HG02798 (cell line): ENCODE measurements at regions not wholly inside any gene's neighbourhood (a gene's known extent, or its start where the extent isn't known, plus 50 kb on each side); places are given as distances from the start of the nearest gene placed in this dataset.

Experiments
- ATAC-seq: cut with Tn5 transposase; IDR thresholded peaks from one replicate; pipeline ENCODE4 v1.9.1; 2021; ENCODE audit warnings: mild to moderate bottlenecking; ENCODE audit not compliant: unreplicated experiment, poor library complexity

GRCh38 chr15:46177219-46177618 lies 542.4 kb downstream of the SQOR start:
- no peak for ATAC-seq

DNA sequence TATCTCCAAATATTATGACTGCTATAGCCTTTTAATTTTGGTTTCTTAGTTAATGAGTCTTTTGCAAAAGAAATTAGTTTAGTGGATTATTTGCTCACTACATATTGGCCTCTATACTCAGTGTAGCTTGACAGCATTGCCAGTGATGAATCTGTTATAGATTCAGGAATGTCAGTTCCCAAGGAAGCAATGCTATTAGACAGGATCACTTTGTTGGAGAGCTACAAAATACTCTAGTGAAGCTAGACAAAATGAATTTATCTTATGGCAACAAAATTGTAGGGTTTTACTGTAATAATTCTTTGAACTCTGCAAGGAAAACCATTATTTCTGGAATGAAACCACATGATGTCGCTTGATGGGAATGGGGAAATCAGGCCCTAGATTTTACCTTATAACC lies 543.3 kb downstream of the SQOR start:
- no peak for ATAC-seq

- ATAC-seq, result no peak
Observed at GRCh38 chr15:46207341-46207740, 572.5 kb downstream of the SQOR start.

- ATAC-seq, result no peak
Observed at GRCh38 chr15:46213551-46213950, 578.7 kb downstream of the SQOR start.

GRCh38 chr15:46222826-46223225 lies 588.0 kb downstream of the SQOR start:
- ATAC-seq, result no peak

DNA sequence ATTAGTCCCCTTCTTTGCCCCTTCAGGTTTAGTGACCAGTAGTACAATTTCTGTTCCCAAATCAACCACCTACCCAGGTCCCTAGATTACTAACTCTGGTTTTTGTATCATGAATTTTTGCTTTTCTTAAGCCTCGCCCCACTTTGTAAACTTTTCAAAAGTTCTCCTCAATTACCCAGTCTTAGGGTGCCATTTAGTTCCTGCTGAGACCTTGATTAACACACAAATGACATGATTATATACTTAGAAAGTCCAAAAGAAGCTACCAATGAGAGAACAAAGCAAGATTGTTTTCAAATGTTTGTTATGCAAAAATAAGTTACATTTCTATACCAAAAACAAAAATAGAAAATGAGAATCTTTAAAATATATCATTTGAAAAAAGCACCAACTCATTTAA lies 594.4 kb downstream of the SQOR start:
- no peak for ATAC-seq

- ATAC-seq, result no peak
Observed at GRCh38 chr15:46231786-46232185, 597.0 kb downstream of the SQOR start.

- no peak for ATAC-seq
Observed at GRCh38 chr15:46232471-46232870, 597.6 kb downstream of the SQOR start.

DNA sequence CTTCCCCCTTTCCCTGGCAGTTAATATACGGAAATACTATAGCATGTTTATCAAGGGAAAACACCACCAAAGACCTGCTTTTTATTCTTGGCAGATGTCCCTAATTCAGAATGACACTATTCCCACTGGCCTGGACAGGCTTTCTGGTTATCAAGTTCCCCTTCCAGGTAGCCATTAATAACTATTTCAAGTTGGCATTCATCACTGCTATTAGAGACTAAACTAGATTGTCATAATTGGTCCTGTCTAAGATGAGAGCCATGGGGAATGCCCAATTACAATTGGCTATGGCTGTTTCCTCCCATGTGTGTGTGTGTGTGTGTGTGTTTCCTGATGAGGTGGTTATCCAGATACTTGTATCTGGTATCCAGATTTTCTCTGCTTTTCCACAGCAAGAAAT lies 608.1 kb downstream of the SQOR start:
- no peak for ATAC-seq

DNA sequence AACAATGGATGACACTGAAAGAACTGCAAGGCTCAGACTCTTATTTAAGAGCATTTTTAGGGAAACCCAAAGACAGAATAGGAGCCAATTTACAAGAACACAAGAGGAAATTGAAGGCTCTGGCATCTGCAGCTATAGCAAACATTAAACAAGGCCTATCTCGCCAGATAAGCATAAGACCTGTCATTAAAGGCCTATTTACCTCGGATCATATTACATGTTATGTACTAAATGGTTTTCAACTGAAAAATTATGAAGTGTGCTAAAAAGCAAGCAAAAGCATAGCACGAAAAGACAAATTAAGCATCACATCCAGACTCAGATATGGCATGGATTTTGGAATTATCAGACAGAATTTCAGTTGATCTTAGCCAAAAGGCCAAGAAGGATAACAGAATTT lies 617.1 kb downstream of the SQOR start:
- ATAC-seq, result no peak

- no peak for ATAC-seq
Observed at GRCh38 chr15:46258056-46258455, 623.2 kb downstream of the SQOR start.

- no peak for ATAC-seq
Observed at GRCh38 chr15:46260937-46261336, 626.1 kb downstream of the SQOR start.

- no peak for ATAC-seq
Observed at GRCh38 chr15:46265664-46266347, 631.0 kb downstream of the SQOR start.

DNA sequence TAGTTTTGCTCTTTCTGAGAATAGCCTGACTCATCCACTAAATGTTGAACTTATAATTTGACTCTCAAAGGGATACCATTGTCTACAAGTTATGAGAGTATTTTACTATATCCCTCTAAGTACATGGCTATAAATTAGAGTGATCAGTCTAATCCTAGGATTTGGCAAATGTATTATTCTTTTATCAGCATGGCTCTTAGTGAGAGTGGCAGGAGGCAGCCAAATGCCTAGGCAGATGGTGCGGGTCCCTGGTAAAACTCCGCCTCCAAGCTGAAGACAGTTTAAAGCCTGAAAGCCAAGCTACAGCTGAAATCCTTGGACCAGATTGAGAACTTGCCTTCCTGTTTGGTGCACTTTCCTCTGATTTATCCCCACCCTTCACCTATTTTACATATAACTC lies 631.8 kb downstream of the SQOR start:
- no peak for ATAC-seq

DNA sequence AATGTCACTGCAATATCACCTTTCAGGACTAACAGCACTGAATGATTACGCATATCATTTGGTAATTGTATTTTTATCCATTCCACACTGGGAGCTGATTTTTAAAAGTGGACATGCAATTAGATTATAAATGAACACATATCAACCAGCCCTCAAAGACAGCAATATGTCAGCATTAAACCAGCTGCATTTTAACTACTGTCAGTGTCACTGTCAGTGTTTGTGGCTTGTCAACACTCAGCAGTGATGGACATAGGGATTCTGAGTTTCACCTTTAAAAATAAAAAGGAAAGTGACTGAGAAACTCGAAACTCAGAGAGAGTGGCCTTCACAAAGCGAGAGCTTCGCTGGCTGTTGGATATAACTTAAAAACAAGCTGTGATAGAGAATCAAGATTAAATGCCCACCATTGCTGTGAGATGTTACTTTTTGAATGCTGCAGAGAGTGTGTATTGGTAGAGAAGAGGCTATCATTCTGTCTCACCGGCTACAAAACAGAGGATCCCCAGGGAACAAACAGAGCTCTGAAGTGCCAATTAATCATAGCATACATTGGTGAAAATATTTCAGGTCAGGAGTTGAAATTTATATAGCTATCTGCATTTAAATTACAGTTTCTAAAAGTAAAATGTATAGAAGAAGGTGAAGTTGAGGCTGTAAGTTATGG lies 635.8 kb downstream of the SQOR start:
- no peak for ATAC-seq

GRCh38 chr15:46275701-46276100 lies 640.9 kb downstream of the SQOR start:
- ATAC-seq, result no peak

- ATAC-seq, result no peak
Observed at GRCh38 chr15:46277451-46277850, 642.6 kb downstream of the SQOR start.

DNA sequence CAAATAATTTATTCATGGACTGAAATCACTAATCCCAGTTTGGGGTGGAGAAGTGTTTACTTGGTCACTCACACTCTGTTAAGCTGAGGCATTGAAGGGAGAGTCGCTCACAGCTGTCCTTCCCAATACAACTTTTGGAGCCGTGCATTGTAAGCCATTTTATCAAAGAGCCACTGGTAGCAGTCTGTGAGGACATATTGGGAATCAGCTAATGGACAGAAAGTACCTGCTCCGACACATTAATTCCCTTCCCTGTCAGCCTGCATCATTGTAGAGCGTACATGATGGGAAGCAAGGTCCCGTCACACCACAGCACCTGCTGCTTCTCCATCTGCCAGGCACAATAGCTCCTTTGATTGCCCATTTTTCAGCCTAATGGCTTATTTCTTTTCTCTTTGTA lies 643.2 kb downstream of the SQOR start:
- ATAC-seq, result no peak

DNA sequence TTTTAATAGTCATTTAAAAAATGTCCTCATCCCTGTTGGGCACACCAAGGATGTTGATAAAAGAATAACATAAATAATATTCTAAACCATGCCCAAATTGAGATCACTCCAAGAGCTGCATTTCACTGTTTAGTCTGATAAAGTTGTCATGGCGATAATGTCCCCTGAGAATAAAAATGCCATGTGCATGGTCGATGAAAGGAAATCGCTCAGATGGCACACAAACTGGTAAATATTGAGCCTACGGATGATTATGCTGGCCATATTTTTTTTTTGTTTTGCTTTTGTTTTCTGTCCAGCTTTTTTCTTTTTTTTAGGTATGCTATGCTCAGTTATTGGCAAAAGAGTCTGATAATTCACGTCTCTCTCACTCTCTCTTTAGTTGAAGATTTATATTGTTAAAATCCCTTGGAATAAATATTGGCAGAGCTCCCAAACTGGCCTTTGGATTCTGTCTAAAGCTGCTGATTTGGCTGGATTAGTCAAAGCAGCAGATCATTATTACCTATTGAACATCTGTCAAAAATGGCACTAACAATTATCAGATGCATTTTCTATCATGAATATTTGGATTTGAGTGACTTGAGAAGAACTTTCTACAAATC lies 643.8 kb downstream of the SQOR start:
- ATAC-seq, result no peak

GRCh38 chr15:46280762-46281542 lies 646.1 kb downstream of the SQOR start:
- no peak for ATAC-seq

- ATAC-seq, result no peak
Observed at GRCh38 chr15:46293550-46293949, 658.7 kb downstream of the SQOR start.
